ENCODE measurements at regions not wholly inside any gene's neighbourhood (a gene's known extent, or its start where the extent isn't known, plus 50 kb on each side); places are given as distances from the start of the nearest gene placed in this dataset.

DNA sequence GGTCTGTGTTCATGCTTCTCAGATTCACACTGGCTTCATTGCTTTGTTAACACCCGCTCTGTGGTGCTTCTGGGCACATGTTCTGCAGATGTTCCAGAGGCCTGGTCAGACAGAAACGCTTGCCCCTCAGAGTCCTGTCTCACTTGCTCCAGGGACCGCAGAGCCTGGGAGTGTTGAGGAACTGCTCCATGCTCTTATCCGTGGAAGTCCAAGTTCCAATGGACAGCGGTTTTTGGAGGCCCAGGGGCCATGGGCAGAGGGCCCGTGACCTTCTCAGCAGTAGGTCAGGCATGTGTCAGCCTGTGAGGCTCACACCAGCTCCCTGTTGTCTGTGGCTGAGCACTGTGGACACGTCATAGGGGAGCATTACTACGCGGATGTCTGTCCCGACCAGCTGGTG is 364.7 kb upstream of the IRX1 start:
- ChIA-PET POLR2A (no interaction called here), RAD21 (ENCODE audit: unreplicated experiment) (no interaction called here), SMC1A (ENCODE audit: uncharacterized antibody, unreplicated experiment) (no interaction called here), CTCF (no interaction called here)
- H4K20me1 ChIP-seq (ENCODE audit: control insufficient read depth, insufficient read depth): no peaks in the 10 kb centered on the region
- H3K27ac ChIP-seq (ENCODE audit: control insufficient read depth, insufficient read depth): no peak overlapping the region
- FAIRE-seq (no peak), ATAC-seq (no peak), DNase-seq (ENCODE audit: low read depth, low spot score) (no peak)
- no peaks in the 10 kb centered on the region for H3K4me1 ChIP-seq (ENCODE audit: control insufficient read depth, insufficient read depth, low read length)
- no peaks in the 10 kb centered on the region for H3K79me2 ChIP-seq (ENCODE audit: control insufficient read depth, insufficient read depth, low read length)
- no peaks in the 10 kb centered on the region for H3K27me3 ChIP-seq (replicated peaks in 1 of 2; ENCODE audit: control insufficient read depth in 2 of 2, insufficient read depth in 2 of 2, low read length in 1 of 2)
- intact Hi-C loops (cut with micrococcal nuclease; ENCODE audit: unreplicated experiment): no loop called here
- in situ Hi-C loops (cut with MboI): no loop called here
- WGBS (ENCODE audit: insufficient coverage, insufficient replicate concordance, low lambda C conversion rate, missing lambda C conversion rate): 37% methylated on average over 10 of the region's 10 CpGs
- no TSS peak for BruUV-seq (replicated peaks)
- TF ChIP-seq SMAD1 (IDR thresholded peaks at IDR 0.05; ENCODE audit: low read depth, partially characterized antibody) (no peak), MTA3 (IDR thresholded peaks at IDR 0.05; ENCODE audit: borderline replicate concordance, low read length) (no peak), SUZ12 (IDR thresholded peaks at IDR 0.05; ENCODE audit: unreplicated experiment) (no peak), BRCA1 (IDR thresholded peaks at IDR 0.05; ENCODE audit: low read depth, low read length) (no peak), RBBP5 (conservative IDR thresholded peaks at IDR 0.05) (no peak), BHLHE40 (IDR thresholded peaks at IDR 0.05; ENCODE audit: borderline replicate concordance in 1 of 2, low read depth in 2 of 2, low read length in 1 of 2) (no peak)
- TF ChIP-seq, protein P1, sequence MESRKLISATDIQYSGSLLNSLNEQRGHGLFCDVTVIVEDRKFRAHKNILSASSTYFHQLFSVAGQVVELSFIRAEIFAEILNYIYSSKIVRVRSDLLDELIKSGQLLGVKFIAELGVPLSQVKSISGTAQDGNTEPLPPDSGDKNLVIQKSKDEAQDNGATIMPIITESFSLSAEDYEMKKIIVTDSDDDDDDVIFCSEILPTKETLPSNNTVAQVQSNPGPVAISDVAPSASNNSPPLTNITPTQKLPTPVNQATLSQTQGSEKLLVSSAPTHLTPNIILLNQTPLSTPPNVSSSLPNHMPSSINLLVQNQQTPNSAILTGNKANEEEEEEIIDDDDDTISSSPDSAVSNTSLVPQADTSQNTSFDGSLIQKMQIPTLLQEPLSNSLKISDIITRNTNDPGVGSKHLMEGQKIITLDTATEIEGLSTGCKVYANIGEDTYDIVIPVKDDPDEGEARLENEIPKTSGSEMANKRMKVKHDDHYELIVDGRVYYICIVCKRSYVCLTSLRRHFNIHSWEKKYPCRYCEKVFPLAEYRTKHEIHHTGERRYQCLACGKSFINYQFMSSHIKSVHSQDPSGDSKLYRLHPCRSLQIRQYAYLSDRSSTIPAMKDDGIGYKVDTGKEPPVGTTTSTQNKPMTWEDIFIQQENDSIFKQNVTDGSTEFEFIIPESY (IDR thresholded peaks at IDR 0.05): no peak
- TF ChIP-seq, protein P2, sequence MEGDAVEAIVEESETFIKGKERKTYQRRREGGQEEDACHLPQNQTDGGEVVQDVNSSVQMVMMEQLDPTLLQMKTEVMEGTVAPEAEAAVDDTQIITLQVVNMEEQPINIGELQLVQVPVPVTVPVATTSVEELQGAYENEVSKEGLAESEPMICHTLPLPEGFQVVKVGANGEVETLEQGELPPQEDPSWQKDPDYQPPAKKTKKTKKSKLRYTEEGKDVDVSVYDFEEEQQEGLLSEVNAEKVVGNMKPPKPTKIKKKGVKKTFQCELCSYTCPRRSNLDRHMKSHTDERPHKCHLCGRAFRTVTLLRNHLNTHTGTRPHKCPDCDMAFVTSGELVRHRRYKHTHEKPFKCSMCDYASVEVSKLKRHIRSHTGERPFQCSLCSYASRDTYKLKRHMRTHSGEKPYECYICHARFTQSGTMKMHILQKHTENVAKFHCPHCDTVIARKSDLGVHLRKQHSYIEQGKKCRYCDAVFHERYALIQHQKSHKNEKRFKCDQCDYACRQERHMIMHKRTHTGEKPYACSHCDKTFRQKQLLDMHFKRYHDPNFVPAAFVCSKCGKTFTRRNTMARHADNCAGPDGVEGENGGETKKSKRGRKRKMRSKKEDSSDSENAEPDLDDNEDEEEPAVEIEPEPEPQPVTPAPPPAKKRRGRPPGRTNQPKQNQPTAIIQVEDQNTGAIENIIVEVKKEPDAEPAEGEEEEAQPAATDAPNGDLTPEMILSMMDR (IDR thresholded peaks at IDR 0.05 in 2 of 3, conservative IDR thresholded peaks at IDR 0.05 in 1 of 3; ENCODE audit: control insufficient read depth in 2 of 3, extremely low read depth in 1 of 3, insufficient read depth in 1 of 3, low read depth in 3 of 3, low read length in 3 of 3): no peak
- TF ChIP-seq, protein P3, sequence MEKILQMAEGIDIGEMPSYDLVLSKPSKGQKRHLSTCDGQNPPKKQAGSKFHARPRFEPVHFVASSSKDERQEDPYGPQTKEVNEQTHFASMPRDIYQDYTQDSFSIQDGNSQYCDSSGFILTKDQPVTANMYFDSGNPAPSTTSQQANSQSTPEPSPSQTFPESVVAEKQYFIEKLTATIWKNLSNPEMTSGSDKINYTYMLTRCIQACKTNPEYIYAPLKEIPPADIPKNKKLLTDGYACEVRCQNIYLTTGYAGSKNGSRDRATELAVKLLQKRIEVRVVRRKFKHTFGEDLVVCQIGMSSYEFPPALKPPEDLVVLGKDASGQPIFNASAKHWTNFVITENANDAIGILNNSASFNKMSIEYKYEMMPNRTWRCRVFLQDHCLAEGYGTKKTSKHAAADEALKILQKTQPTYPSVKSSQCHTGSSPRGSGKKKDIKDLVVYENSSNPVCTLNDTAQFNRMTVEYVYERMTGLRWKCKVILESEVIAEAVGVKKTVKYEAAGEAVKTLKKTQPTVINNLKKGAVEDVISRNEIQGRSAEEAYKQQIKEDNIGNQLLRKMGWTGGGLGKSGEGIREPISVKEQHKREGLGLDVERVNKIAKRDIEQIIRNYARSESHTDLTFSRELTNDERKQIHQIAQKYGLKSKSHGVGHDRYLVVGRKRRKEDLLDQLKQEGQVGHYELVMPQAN (conservative IDR thresholded peaks at IDR 0.05): no peak
- TF ChIP-seq, protein P4, sequence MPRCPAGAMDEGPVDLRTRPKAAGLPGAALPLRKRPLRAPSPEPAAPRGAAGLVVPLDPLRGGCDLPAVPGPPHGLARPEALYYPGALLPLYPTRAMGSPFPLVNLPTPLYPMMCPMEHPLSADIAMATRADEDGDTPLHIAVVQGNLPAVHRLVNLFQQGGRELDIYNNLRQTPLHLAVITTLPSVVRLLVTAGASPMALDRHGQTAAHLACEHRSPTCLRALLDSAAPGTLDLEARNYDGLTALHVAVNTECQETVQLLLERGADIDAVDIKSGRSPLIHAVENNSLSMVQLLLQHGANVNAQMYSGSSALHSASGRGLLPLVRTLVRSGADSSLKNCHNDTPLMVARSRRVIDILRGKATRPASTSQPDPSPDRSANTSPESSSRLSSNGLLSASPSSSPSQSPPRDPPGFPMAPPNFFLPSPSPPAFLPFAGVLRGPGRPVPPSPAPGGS (IDR thresholded peaks at IDR 0.05; ENCODE audit: borderline replicate concordance, insufficient read depth, low read depth, low read length, poor library complexity, severe bottlenecking): no peak
- no peak overlapping the region for H2AFZ ChIP-seq (ENCODE audit: control insufficient read depth, low read depth, low read length)
- H3K9me3 ChIP-seq (replicated peaks; ENCODE audit: control insufficient read depth, insufficient read depth, low read length): no peaks in the 10 kb centered on the region; the same call in 2 of the 3 replicates
- H3K4me2 ChIP-seq (ENCODE audit: control insufficient read depth, insufficient read depth): no peak overlapping the region
- no peak overlapping the region for H3K9ac ChIP-seq (ENCODE audit: control insufficient read depth, insufficient read depth, low read length)
- H3K36me3 ChIP-seq (ENCODE audit: control insufficient read depth in 2 of 2, insufficient read depth in 2 of 2, low read length in 1 of 2): no peaks in the 10 kb centered on the region
- no peak overlapping the region for H3K4me3 ChIP-seq
